A673 (cell line): ENCODE measurements at regions not wholly inside any gene's neighbourhood (a gene's known extent, or its start where the extent isn't known, plus 50 kb on each side); places are given as distances from the start of the nearest gene placed in this dataset.
"Not testable (repeated sequence)": the region's sequence is repeated elsewhere in the genome, so short reads cannot be mapped to it uniquely, and the experiment has no call there.

ENCODE experiments used
- BruUV-seq: library from RNA; stranded (reverse); fragments of 400-500 nt; replicated peaks from 2 replicates; lab custom pipeline; 2021; lab: Mats Ljungman, UMichigan
- CTCF ChIA-PET: fragments of 300-600 bp; sonication (Branson Sonifier 250); formaldehyde crosslinking; loops from one replicate; lab custom pipeline; 2022; ENCODE audit warnings: antibody characterized with exemption; lab: Charles Lee
- POLR2A ChIA-PET: fragments of 300-600 bp; sonication (Branson Sonifier 250); formaldehyde crosslinking; loops from one replicate; lab custom pipeline; 2022; ENCODE audit warnings: antibody characterized with exemption; ENCODE audit not compliant: low non-redundant PET; lab: Charles Lee
- DNase-seq: peaks from one replicate; pipeline ENCODE4 v3.0.0-alpha.2; 2015; ENCODE audit warnings: low spot score
- H3K27ac ChIP-seq: fragments of 200-600 bp; sonication (generic); 2 replicates; pipeline ENCODE4 v1.5.1; 2016; ENCODE audit warnings: mixed run types, low read depth, mild to moderate bottlenecking, mixed read lengths, antibody characterized with exemption, low read length; ENCODE audit not compliant: poor library complexity, severe bottlenecking
- H3K27me3 ChIP-seq: fragments of 200-600 bp; sonication (generic); replicated peaks from 2 replicates; pipeline ENCODE4 v1.6.1; 2017; ENCODE audit warnings: mixed run types, low read depth, mild to moderate bottlenecking, mixed read lengths, antibody characterized with exemption, low read length; ENCODE audit not compliant: insufficient read depth, poor library complexity
- H3K36me3 ChIP-seq: fragments of 200-600 bp; sonication (generic); 2 replicates; pipeline ENCODE4 v1.6.1; 2016; ENCODE audit warnings: mixed run types, mild to moderate bottlenecking, mixed read lengths, antibody characterized with exemption, low read length; ENCODE audit not compliant: insufficient read depth, poor library complexity, severe bottlenecking
- H3K4me1 ChIP-seq: fragments of 200-600 bp; sonication (generic); 2 replicates; pipeline ENCODE4 v1.6.1; 2017; ENCODE audit warnings: mixed run types, mild to moderate bottlenecking, mixed read lengths, antibody characterized with exemption, low read length; ENCODE audit not compliant: insufficient read depth, poor library complexity, severe bottlenecking
- H3K4me3 ChIP-seq: fragments of 200-600 bp; sonication (generic); 2 replicates; pipeline ENCODE4 v1.5.1; 2016; ENCODE audit warnings: low read depth, mixed run types, mild to moderate bottlenecking, mixed read lengths, low read length; ENCODE audit not compliant: poor library complexity, severe bottlenecking
- H3K9me3 ChIP-seq: fragments of 200-600 bp; sonication (generic); 2 replicates; pipeline ENCODE4 v1.6.1; 2016; ENCODE audit warnings: mixed run types, low read depth, mild to moderate bottlenecking, mixed read lengths, antibody characterized with exemption, low read length; ENCODE audit not compliant: poor library complexity, severe bottlenecking
- CTCF ChIP-seq: fragments of 300-800, 200-600 bp; sonication (generic); conservative IDR thresholded peaks from 2 replicates; pipeline ENCODE4 v1.5.1; 2017; ENCODE audit warnings: low read depth, mild to moderate bottlenecking, antibody characterized with exemption, low read length, moderate library complexity, mixed read lengths
- EZH2 ChIP-seq: fragments of 200-600 bp; sonication (generic); IDR thresholded peaks from 2 replicates; pipeline ENCODE4 v1.6.1; 2017; ENCODE audit warnings: borderline replicate concordance, low read depth, mild to moderate bottlenecking, mixed read lengths, antibody characterized with exemption, low read length; ENCODE audit not compliant: poor library complexity, severe bottlenecking
- intact Hi-C: fragments of 100-400 bp; cut with micrococcal nuclease; formaldehyde crosslinking; loops from one replicate; pipeline ENCODE4 v1.10.0; 2022; ENCODE audit not compliant: unreplicated experiment

DNA sequence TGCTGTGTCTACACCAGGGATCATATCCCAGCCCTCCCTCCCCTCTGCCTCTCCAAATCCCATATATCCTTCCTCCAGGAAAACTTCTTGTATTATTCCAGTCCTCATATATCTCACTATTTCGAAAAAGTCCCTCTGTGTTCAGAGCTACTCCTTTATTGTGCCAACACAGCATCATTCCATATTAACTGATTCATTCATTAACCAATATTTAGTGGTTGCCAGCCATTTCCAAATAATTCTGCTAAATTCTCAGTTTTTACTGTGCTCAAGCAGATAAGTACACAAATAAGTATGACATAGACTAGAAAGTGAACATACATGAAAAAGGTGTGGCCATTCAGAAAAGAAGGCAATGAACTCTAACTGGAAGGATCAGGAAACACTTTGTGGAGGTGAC lies 241.6 kb upstream of the DUSP10 start:
- no peaks in the 10 kb centered on the region for H3K36me3 ChIP-seq
- POLR2A ChIA-PET = no interaction called here
- H3K27me3 ChIP-seq = peaks cover 6% of the 10 kb centered on the region
- no peak overlapping the region for H3K27ac ChIP-seq
- no peak overlapping the region for H3K4me3 ChIP-seq
- no TSS peak for BruUV-seq
- CTCF ChIA-PET = no interaction called here
- TF ChIP-seq CTCF (no peak), EZH2 (no peak)
- no peaks in the 10 kb centered on the region for H3K9me3 ChIP-seq
- intact Hi-C loops = no loop called here
- no peaks in the 10 kb centered on the region for H3K4me1 ChIP-seq
- no peak for DNase-seq

DNA sequence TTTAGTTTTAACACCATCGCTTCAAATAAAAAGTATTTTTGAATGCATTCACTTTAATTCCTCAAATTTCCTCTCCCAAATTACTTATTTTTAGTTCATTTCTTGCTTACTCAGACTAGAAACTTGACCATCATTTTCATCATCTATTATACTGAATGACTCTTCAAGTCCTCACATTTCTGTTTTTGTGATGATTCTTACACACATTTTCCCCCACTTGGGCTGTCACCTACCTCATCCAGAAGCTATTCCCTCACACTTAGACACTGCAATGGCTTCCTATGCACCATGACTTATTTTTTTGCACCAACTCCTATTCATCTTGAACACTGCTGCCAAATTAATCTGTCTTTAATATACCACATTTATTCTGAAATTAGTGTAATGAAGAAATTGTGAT lies 239.6 kb upstream of the DUSP10 start:
- no peak overlapping the region for H3K4me3 ChIP-seq
- no peak for DNase-seq
- no peaks in the 10 kb centered on the region for H3K36me3 ChIP-seq
- intact Hi-C loops = no loop called here
- H3K4me1 ChIP-seq = no peaks in the 10 kb centered on the region
- no TSS peak for BruUV-seq
- peaks cover 6% of the 10 kb centered on the region for H3K27me3 ChIP-seq
- no peak for TF ChIP-seq CTCF
- no peak for TF ChIP-seq EZH2
- ChIA-PET POLR2A (no interaction called here), CTCF (no interaction called here)
- H3K27ac ChIP-seq = no peak overlapping the region
- H3K9me3 ChIP-seq = no peaks in the 10 kb centered on the region

DNA sequence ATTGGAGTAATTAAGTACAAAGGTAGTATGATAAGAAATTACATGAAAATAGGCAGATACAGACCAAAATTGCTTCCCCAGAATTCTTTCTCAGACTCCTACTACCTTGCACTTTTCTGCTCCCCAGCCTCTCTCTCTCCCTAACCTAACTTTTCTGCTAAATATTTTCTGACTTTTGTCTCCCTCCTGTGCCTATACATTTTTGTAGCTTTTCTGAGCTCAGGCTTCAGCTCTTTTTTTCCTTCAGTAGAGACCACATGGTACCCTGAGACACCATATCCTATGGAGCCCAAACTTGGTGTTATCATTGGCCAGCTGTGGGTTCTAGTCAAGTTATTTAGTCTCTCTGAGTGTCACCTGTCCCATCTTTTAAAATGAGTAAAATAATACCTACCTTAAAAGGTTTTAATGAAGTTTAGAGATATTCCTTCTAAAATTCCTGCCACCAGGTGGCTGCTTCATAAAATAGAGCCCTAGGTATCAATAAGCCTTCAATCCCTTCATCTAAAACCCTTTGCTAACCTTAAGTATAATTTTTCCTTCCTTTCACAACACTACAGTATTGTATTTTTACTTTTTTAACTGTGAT lies 237.6 kb upstream of the DUSP10 start:
- no peak for DNase-seq
- no TSS peak for BruUV-seq
- POLR2A ChIA-PET = no interaction called here
- no peaks in the 10 kb centered on the region for H3K36me3 ChIP-seq
- H3K27ac ChIP-seq = no peak overlapping the region
- no peaks in the 10 kb centered on the region for H3K27me3 ChIP-seq
- CTCF ChIA-PET = interaction anchor here (0.6 kb wide), 1 partner anchor 240 kb away, joined by 4 read pairs; no protein-coding TSS in a partner anchor
- intact Hi-C loops = no loop called here
- no peak for TF ChIP-seq CTCF
- TF ChIP-seq EZH2 = no peak
- H3K9me3 ChIP-seq = no peaks in the 10 kb centered on the region
- no peak overlapping the region for H3K4me3 ChIP-seq
- H3K4me1 ChIP-seq = no peaks in the 10 kb centered on the region

GRCh38 chr1:221978631-221979334 lies 236.9 kb upstream of the DUSP10 start:
- H3K4me1 ChIP-seq, BruUV-seq, H3K9me3 ChIP-seq, DNase-seq, H3K27me3 ChIP-seq, H3K36me3 ChIP-seq, intact Hi-C loops, H3K4me3 ChIP-seq, POLR2A ChIA-PET, H3K27ac ChIP-seq: not testable (repeated sequence)
- CTCF ChIA-PET = interaction anchor here (0.6 kb wide), 1 partner anchor 240 kb away, joined by 4 read pairs; no protein-coding TSS in a partner anchor

DNA sequence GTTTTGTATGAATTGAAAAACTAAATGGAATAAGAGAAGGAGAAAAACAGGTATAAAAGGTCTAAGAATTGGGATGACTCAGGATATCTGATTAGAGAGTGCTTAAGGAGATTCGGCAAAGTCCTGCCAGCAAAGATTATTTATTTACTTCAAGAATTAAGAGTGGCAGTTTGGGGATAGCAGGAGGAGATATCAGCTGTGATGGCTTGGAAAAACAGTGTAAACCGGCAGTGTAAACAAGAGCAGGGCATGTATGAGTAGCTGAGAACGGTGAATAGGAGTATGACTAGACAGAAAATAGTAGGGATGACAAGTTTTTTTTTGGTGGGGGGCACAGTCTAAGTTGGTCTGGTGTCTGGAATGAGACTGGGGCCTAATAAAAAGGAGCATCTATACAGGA lies 231.9 kb upstream of the DUSP10 start:
- intact Hi-C loops, H3K27me3 ChIP-seq, BruUV-seq, H3K4me1 ChIP-seq, H3K27ac ChIP-seq, CTCF ChIA-PET, POLR2A ChIA-PET, DNase-seq, H3K36me3 ChIP-seq, H3K4me3 ChIP-seq, H3K9me3 ChIP-seq: not testable (repeated sequence)
